HG02763 (cell line): ENCODE measurements at regions not wholly inside any gene's neighbourhood (a gene's known extent, or its start where the extent isn't known, plus 50 kb on each side); places are given as distances from the start of the nearest gene placed in this dataset.
"Not testable (repeated sequence)": the region's sequence is repeated elsewhere in the genome, so short reads cannot be mapped to it uniquely, and the experiment has no call there.

Experiments
- ATAC-seq: cut with Tn5 transposase; IDR thresholded peaks from one replicate; pipeline ENCODE4 v1.9.1; 2021; ENCODE audit warnings: mild to moderate bottlenecking, moderate library complexity; ENCODE audit not compliant: unreplicated experiment

DNA sequence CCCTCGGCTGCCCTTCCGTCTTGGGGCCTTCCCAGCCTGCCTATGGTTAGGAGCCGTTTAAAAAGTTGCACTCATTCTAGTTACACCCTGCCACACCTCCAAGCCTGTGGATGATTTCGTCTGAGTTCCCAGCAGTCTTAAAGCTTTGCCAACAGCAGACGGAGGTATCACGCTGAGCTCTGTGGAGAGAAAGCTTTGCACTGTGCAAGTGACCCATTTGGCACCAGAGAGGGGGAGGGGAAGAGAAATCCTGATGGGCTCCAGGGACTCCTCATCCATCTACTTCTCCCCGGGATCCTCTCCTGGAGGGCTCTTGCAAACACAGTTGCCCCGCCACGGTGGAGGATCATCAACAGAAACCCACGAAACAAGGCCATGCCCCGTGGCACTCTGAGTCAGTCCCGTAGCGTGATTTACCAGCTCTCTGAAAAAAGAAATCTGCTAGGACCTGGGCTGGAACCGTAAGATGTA, 98.8 kb upstream of the CITED2 start:
- no peak for ATAC-seq

- no peak for ATAC-seq
These were observed 98.0 kb upstream of the CITED2 start for GRCh38 chr6:139472351-139473015.

GRCh38 chr6:139470997-139471396, 96.5 kb upstream of the CITED2 start:
- no peak for ATAC-seq

- no peak for ATAC-seq
These were observed 93.9 kb upstream of the CITED2 start for GRCh38 chr6:139468178-139468819.

DNA sequence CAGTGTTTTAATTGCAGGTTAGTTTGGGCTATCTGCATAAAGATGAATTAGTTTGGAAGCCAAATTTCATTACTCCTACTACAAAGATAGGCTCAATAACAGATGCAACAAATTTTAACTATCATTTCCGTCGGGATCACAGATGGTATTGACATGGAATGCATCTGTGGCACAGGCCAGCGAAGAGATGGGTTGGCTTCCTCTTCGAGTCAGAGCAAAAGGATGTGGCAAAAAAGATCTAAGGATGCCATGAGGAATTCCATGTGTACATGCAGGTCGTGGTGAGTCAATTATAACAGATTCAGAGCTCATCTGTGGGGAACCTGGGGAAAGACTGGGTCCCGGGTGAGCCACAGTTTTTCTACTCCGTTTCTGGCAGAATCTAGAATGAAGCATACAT, 83.0 kb upstream of the CITED2 start:
- ATAC-seq: no peak

- ATAC-seq: no peak
These were observed 77.9 kb upstream of the CITED2 start for GRCh38 chr6:139452148-139452876.

GRCh38 chr6:139449611-139450000, 75.2 kb upstream of the CITED2 start:
- no peak for ATAC-seq

GRCh38 chr6:139448998-139449610, 74.7 kb upstream of the CITED2 start:
- ATAC-seq: no peak

- ATAC-seq: peak; percentile 79
These were observed 73.7 kb upstream of the CITED2 start for GRCh38 chr6:139448051-139448649.

- ATAC-seq: no peak
These were observed 73.2 kb upstream of the CITED2 start for GRCh38 chr6:139447656-139447975.

DNA sequence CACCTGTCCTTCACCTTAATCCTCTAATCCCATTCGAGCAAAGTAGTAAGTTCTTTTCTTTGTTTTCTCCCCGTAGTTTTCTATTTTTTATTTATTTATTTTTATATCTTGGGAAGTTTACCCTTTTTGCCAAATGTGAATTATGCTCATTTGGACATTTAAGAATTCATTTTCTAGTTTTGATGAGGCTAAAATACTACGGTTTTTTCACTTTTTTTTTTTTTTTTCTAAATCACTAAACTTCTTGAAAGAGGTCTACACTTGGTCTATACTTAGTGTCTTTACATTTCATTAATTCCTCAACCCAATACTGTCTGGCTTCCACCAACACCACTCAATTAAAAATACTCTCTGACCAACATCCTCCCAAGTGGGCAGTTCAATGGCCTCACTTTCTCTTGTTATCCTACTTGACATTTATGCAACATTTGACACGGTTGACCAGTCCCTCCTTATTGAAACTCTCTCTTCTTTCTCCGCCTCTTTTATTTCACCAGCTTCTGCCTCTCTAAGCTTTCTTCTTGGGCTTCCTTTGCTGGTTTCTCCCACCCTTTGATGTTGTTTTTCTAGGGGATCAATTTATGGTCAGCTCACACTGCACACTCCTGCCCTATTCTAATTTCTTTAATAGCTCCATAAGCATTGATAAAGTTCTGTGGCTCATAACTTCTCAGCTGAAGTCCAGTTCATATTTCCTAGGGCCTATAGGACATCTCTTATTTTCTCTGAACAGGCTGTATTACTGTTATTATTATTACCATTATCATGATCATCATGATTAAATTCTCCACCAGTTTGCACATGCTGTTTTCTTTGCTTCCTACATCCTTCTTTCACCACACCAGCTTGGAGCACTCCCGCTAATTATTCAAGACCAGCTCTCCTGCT, 72.6 kb upstream of the CITED2 start:
- ATAC-seq: no peak

GRCh38 chr6:139446138-139446715, 71.8 kb upstream of the CITED2 start:
- no peak for ATAC-seq

DNA sequence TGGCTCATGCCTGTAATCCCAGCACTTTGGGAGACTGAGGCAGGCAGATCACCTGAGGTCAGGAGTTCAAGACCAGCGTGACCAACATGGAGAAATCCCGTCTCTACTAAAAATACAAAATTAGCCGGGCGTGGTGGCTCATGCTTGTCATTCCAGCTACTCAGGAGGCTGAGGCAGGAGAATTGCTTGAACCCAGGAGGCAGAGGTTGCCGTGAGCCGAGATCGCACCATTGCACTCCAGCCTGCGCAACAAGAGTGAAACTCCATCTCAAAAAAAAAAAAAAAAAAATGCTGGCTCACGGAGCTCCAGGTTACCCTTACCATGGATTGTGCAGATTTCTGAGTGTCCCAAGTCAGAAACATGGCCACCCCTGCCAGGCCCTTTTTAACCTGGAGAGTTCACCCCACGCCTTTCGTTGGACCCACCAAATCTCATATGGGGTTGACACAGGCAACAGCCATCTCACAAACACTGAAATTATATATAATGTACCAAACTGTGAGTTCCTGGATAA, 69.9 kb upstream of the CITED2 start:
- not testable (repeated sequence) for ATAC-seq

DNA sequence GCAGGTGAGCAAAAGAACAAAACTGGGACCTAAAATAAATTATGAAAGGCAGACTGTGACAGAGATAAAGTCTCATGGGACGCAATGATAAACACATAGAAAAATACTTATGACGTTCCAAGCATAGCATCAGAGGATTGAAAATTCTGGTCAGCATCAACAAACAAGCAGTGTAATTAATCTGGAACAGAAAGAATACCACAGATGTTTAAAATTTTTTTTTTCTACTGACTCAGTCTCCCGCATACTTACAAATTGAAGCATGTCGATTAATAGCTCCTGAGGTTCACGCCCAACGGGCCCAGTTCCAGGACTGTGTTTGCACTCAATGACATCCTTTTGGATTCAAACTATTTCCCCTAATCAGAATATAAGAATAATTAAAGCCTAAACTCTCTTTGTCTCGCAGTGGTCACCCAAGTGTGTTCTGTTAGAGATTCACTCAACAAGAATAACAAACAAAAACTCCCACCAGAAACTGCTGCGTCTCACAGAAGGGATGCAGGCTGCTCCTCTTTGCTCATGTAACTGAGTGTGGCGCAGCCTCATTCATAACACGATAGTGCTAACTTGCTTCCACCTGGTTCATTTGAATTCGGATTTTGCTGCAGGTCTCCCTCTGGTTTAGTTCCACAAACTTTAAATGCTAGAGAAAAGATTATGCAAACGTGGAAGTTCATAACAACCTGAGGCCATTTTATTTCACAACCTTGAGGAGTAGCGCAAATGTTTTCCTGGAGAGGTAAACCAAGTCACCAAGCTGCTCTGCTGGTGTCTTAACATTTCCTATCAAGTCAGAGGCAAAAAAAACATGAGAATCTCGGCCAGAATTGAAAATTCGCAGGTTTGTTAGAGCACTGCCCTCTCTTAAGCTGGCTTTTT, 69.0 kb upstream of the CITED2 start:
- ATAC-seq: no peak

GRCh38 chr6:139442188-139442671, 67.8 kb upstream of the CITED2 start:
- no peak for ATAC-seq

DNA sequence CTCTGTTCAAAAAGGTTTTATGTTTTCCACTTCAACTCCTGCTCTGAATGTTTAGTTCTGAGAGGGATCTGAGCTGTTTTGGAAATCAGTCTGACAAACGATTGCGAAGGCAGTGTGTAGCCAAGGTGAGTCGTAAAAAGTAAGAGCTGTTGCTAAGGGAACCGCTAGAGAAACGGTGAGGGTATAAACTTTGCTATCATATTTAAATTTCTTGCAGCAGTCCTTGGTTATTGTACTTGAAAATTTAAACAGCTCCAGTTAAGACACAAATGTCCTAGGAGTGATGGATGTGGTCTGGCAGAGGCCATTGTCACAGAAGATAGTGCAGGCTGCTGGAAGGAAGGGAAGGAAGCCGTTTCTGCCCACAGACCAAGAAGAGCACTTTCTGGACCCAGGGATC, 64.9 kb upstream of the CITED2 start:
- no peak for ATAC-seq

DNA sequence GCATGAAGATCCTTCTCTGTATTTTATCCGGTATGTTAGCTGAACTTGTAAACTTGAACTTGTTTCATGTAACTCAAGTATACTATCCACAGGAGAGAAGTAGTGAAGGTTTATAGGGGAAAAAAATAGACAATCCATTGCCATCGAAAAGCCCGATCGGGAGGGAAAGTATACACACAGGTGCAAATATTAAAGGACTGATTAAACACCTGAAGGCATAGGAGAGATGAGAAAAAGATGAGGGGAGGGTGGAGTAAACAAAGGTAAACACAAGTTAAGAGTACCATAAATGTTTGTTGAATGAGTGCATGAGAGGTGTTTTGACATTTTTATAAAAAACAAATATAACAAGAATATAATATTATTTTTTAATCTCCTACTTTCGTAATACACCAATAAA, 64.3 kb upstream of the CITED2 start:
- no peak for ATAC-seq

DNA sequence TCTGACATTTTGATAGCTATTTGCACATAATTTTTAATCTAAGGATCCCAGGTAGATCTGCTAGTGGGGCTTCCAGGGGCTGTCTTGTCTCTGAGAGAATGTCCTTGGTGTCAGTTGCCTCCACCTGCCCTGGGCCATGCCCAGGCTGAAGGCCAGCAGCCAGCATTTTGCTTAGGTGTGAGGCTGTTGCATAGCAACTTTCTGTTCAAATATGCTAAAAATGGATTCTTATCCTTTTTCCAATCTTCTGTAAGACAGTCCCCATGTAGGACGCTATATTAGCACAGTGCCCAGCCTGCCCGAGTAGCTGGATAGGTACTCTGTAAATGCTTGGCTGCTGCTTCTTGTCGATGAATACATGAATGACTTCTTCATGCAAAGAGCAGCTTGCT, 62.5 kb upstream of the CITED2 start:
- ATAC-seq: no peak
